UCSD-AML1 (cell line): ENCODE measurements at regions not wholly inside any gene's neighbourhood (a gene's known extent, or its start where the extent isn't known, plus 50 kb on each side); places are given as distances from the start of the nearest gene placed in this dataset.
"Not testable (repeated sequence)": the region's sequence is repeated elsewhere in the genome, so short reads cannot be mapped to it uniquely, and the experiment has no call there.

ENCODE experiments used
- DNase-seq: peaks from one replicate; lab custom pipeline; 2025; ENCODE audit not compliant: unreplicated experiment; lab: John Stamatoyannopoulos, UW

- no peak for DNase-seq
Observed at GRCh38 chr4:79850626-79851025, 222.4 kb downstream of the ANTXR2 start.

GRCh38 chr4:79848329-79848728 lies 224.7 kb downstream of the ANTXR2 start:
- DNase-seq, result no peak

- no peak for DNase-seq
Observed at GRCh38 chr4:79847411-79847810, 225.6 kb downstream of the ANTXR2 start.

GRCh38 chr4:79842162-79842561 lies 230.9 kb downstream of the ANTXR2 start:
- DNase-seq, result no peak

GRCh38 chr4:79833857-79834256 lies 239.2 kb downstream of the ANTXR2 start:
- no peak for DNase-seq

DNA sequence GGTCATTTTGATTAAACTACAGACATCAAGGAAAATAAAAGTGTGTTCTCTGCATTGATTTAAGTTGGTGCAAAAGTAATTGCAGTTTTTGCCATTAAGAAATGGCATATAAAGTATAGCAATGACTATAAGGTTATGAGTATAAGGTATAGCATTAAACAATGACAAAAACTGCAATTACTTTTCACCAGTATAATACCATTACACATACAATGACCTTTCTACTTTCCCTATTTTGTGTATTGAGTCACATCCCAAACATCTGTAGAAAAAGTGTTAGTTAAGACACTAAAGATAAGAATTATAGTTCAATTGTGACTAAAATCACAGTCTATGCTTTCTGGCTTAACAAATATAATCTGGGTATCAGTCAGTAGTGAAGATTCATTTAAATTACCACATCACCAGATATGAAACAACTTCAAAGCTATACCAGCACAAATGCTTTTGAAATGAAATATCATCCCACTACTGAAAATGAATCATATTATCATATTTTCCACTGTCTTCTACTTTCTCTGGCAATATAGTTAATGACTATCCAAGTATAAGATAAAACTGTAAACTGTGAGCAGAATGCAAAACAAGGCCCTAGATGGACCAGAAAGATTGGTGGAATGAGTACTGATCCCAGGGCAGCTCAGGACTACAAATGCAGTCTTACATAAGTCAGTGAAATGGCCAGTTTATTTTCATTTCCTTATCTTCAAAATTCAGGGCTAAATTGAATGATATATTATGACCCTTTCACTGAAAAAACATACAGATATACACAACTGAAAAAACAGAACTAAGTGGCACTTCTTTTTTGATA lies 241.1 kb downstream of the ANTXR2 start:
- DNase-seq, result no peak

GRCh38 chr4:79831119-79831528 lies 241.9 kb downstream of the ANTXR2 start:
- no peak for DNase-seq

- DNase-seq, result no peak
Observed at GRCh38 chr4:79827283-79827682, 245.7 kb downstream of the ANTXR2 start.

DNA sequence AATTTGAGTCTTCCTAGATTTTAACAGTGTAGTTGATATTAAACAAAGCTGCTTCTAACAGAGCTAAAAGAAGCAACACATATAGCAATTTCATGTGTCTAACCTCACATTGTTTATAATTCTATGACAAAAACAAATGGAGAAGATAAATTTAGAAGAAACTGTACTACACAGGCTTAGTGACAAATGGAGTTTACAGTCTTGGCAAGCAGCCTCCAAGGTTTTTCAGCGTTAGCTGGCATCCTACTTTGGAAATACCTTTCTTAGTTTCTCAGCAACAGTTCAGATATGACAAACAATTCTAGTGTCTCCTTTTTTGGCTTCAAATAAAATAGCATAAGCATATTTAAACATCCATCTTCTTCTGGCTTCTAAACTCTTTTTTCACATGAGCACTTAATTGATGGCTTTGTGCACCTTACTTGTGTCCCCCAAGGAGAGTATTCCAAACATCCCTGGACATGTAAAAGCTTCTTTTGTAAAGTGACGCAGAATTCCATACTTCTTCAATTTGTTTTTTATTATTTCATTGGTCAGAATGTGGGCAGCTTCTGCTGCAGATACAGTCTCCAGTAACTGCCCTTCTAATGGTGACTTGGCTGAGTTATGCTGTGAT lies 249.8 kb downstream of the ANTXR2 start:
- no peak for DNase-seq

DNA sequence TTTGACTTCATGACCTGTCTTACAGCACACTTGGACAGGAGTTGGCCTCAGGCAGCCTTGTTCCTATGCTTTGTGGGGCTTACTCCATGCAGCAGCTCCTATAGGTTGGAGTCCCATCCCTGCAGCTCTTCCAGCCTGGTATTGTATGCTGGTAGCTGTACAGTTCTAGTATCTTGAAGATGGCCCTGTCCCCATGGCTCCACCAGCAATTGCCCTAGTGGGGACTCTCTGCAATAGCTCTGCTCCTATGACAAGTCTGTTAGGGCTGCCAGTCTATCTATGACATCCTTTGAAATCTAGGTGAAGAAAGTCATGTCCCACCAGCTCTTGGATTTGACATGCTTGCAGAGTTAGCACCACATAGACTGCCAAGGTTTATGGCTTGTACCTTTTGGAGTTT lies 252.6 kb downstream of the ANTXR2 start:
- DNase-seq, result no peak

DNA sequence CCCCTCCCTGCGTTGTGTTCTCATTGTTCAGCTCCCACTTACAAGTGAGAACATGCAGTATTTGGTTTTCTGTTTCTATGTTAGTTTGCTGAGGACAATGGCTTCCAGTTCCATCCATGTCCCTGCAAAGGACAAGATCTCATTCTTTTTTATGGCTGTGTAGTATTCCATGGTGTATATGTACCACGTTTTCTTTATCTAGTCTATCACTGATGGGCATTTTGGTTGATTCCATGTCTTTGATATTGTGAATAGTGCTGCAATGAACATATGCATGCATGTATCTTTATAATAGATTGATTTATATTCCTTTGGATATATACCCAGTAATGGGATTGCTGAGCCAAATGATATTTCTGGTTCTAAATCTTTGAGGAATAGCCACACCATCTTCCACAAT lies 265.1 kb downstream of the ANTXR2 start:
- DNase-seq, result not testable (repeated sequence)

DNA sequence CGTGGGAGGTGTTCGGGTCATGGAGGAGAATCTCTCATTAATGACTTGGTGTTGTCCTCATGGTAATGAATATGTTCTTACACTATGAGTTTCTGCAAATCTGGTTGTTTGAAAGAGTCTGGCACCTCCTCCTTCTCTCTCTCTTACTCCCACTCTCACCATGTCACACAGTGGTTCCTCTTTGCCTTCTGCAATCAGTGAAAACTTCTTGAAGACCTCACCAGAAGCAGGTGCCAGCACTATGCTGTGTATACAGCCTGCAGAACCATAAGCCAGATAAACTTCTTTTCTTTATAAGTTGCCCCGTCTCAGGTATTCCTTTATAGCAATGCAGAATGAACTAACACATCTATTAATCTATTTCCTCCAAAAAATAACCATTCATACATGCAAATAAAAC lies 275.0 kb downstream of the ANTXR2 start:
- DNase-seq, result no peak

DNA sequence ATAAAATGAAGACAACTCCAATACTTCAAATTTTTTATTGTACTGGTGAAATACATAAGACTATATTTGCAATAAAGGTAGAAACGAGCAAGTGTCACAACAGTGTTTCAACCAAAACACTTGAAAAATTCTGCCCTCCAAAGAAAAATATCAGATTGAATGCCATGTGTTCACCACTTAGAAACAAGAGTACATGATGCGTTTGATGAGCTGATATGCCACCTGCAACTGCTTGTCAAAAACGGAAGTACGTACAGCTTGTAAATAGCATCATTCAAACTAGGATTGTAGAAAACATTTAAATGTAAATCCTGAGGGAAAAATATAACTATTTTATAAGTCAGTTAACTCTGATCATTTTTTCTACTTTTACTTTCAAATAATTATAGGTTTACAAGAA lies 276.1 kb downstream of the ANTXR2 start:
- DNase-seq, result no peak

- no peak for DNase-seq
Observed at GRCh38 chr4:79788884-79789283, 284.1 kb downstream of the ANTXR2 start.

GRCh38 chr4:79780129-79780528 lies 292.9 kb downstream of the ANTXR2 start:
- no peak for DNase-seq

DNA sequence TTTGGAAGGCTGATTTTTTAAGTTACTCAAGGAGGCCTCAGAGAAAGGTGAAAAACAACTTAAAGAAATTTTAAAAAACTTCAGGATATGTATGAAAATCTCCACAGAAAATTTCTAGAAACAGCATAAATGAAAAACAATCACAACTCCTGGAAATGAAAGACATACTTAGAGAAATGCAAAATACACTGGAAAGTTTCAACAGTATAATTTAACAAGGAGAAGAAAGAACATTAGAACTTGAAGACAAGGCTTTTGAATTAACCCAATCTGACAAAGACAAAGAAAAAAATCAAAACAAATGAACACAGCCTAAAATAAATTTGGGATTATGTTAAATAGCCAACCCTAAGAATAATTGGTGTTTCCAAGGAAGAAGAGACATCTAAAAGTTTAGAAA lies 300.5 kb downstream of the ANTXR2 start:
- no peak for DNase-seq

GRCh38 chr4:79764120-79764519 lies 308.9 kb downstream of the ANTXR2 start:
- DNase-seq, result no peak

DNA sequence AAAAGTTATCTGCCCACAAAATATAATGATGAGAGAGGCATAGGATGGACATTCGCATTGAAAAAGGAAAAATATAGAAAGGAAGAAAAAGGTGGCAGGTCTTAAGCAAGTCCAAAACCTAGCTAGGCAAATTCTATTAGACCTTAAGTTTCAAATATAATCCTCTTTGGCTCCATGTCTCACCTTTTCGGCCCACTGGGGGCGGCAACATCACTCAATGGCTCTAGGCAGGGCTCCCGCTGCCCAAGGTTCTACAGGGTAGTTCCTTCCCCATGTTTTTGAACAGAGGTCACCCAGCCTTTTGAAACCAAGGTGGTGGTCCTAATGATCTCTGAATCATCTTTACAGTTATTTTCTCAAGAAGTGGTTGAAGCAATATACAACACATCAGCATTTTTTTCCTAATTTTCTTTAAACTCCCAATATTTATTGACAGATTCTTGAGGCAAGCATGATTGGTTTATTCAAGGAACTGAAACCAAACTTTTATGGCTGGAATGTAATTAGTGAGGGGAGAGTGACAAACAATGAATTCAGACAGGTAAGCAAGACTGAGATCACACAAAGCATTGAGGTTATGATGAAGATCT lies 309.4 kb downstream of the ANTXR2 start:
- DNase-seq, result no peak

DNA sequence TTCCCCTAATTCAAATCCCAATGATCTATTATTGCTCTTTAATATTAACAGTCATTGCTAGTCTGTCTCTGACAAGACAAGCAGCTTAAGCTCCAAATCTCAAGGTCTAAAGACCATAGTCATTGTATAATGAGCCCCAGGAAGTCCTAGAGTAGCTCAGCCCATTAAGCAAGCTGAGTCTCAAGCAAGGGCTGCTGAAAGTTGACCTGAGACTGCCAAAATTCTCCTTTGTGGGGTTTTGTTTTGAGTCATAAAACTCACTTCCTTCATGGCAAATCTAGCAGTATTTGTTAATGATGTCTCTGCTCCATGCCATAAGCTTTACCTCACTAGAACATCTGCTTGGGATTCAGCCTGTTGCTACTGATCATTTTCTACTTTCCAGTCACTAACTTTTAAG lies 313.2 kb downstream of the ANTXR2 start:
- DNase-seq, result no peak

DNA sequence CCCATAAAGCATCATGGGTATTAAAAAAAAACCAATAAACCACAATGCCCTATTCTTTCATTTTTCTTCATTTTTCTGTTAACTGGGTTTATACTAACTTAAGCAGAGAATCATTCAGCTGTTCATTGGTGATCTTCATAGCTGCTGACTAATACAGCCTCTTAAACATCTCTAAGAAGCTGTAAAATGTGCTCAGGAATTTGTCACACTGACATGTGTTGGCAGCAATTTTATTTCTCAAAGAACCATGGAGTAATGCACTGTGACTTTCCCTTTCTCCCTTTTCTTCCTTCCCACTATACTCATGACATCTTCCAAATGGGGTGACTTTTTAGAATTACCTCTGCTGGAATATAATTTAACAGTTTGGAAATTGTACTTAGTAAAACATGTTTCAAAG lies 315.4 kb downstream of the ANTXR2 start:
- no peak for DNase-seq

GRCh38 chr4:79756140-79756895 lies 316.7 kb downstream of the ANTXR2 start:
- no peak for DNase-seq

- DNase-seq, result peak; percentile 9
Observed at GRCh38 chr4:79748835-79749234, 324.2 kb downstream of the ANTXR2 start.
